ENCODE measurements at regions not wholly inside any gene's neighbourhood (a gene's known extent, or its start where the extent isn't known, plus 50 kb on each side); places are given as distances from the start of the nearest gene placed in this dataset.

GRCh38 chr2:217451666-217452065 lies 551.1 kb downstream of the TNS1 start:
- H3K36me3 ChIP-seq (replicated peaks in 1 of 2; ENCODE audit: control extremely low read depth in 1 of 2, control insufficient read depth in 1 of 2, extremely low read depth in 1 of 2, insufficient read depth in 2 of 2, low read length in 1 of 2), result no peaks in the 10 kb centered on the region
- WGBS (ENCODE audit: insufficient coverage), result 67% methylated on average over 3 of the region's 3 CpGs
- ATAC-seq (ENCODE audit: low read depth) (no peak), DNase-seq (no peak)
- no peaks in the 10 kb centered on the region for H4K20me1 ChIP-seq (ENCODE audit: control insufficient read depth, insufficient read depth, low read length, poor library complexity, severe bottlenecking)
- H3K9me3 ChIP-seq (ENCODE audit: control extremely low read depth in 1 of 3, control insufficient read depth in 2 of 3, insufficient read depth in 1 of 3, low read length in 2 of 3), result no peaks in the 10 kb centered on the region
- H3K9ac ChIP-seq (ENCODE audit: low read length), result no peak overlapping the region
- no peak overlapping the region for H3K4me3 ChIP-seq (ENCODE audit: control extremely low read depth in 1 of 5, extremely low read depth in 1 of 5, insufficient read depth in 1 of 5, low read depth in 2 of 5, low read length in 4 of 5)
- Mint-ChIP-seq H3K27ac (no peak overlapping the region), H3K27me3 (no peaks in the 10 kb centered on the region), H3K4me1 (no peaks in the 10 kb centered on the region), H3K9me3 (ENCODE audit: insufficient read depth) (no peaks in the 10 kb centered on the region), H3K4me3 (no peak overlapping the region)
- H3K4me2 ChIP-seq (replicated peaks; ENCODE audit: low read depth, low read length, poor library complexity, severe bottlenecking), result no peak overlapping the region
- no peaks in the 10 kb centered on the region for H3K79me2 ChIP-seq (ENCODE audit: control insufficient read depth, insufficient read depth, low read length)
- no peak overlapping the region for H3K27ac ChIP-seq (ENCODE audit: low read length in 2 of 2)
- no peak overlapping the region for H2AFZ ChIP-seq (ENCODE audit: insufficient read depth, low read depth, low read length, poor library complexity, severe bottlenecking)
- POLR2A ChIA-PET, result no interaction called here
- CTCF ChIA-PET, result no interaction called here
- H3K4me1 ChIP-seq (ENCODE audit: control insufficient read depth in 2 of 2, insufficient read depth in 2 of 2, low read length in 2 of 2), result no peaks in the 10 kb centered on the region
- intact Hi-C loops (cut with micrococcal nuclease), result no loop called here
- H3K27me3 ChIP-seq (replicated peaks in 1 of 4; ENCODE audit: control extremely low read depth in 1 of 4, control insufficient read depth in 3 of 4, insufficient read depth in 4 of 4, low read length in 3 of 4), result peaks cover 0 to 3% (median 0%) of the 10 kb centered on the region in 4 experiments
- no peak for TF ChIP-seq EZH2 (IDR thresholded peaks at IDR 0.05; ENCODE audit: borderline replicate concordance, insufficient read depth, low read depth, low read length, poor library complexity, severe bottlenecking)
- no peak for TF ChIP-seq CTCF (IDR thresholded peaks at IDR 0.05)

GRCh38 chr2:217449444-217449843 lies 553.4 kb downstream of the TNS1 start:
- Histone ChIP-seq H3K9me3 (ENCODE audit: control extremely low read depth in 1 of 3, control insufficient read depth in 2 of 3, insufficient read depth in 1 of 3, low read length in 2 of 3) (no peaks in the 10 kb centered on the region), H3K36me3 (replicated peaks in 1 of 2; ENCODE audit: control extremely low read depth in 1 of 2, control insufficient read depth in 1 of 2, extremely low read depth in 1 of 2, insufficient read depth in 2 of 2, low read length in 1 of 2) (no peaks in the 10 kb centered on the region), H3K27me3 (replicated peaks in 1 of 4; ENCODE audit: control extremely low read depth in 1 of 4, control insufficient read depth in 3 of 4, insufficient read depth in 4 of 4, low read length in 3 of 4) (peaks cover 0 to 3% (median under 1%) of the 10 kb centered on the region in 4 experiments), H2AFZ (ENCODE audit: insufficient read depth, low read depth, low read length, poor library complexity, severe bottlenecking) (no peak overlapping the region), H3K4me2 (replicated peaks; ENCODE audit: low read depth, low read length, poor library complexity, severe bottlenecking) (no peak overlapping the region), H3K4me3 (ENCODE audit: control extremely low read depth in 1 of 5, extremely low read depth in 1 of 5, insufficient read depth in 1 of 5, low read depth in 2 of 5, low read length in 4 of 5) (no peak overlapping the region), H4K20me1 (ENCODE audit: control insufficient read depth, insufficient read depth, low read length, poor library complexity, severe bottlenecking) (no peaks in the 10 kb centered on the region), H3K27ac (ENCODE audit: low read length in 2 of 2) (no peak overlapping the region), H3K79me2 (ENCODE audit: control insufficient read depth, insufficient read depth, low read length) (no peaks in the 10 kb centered on the region), H3K4me1 (ENCODE audit: control insufficient read depth in 2 of 2, insufficient read depth in 2 of 2, low read length in 2 of 2) (no peaks in the 10 kb centered on the region), H3K9ac (ENCODE audit: low read length) (no peak overlapping the region)
- no peaks in the 10 kb centered on the region for H3K4me1 Mint-ChIP-seq
- DNase-seq (no peak), ATAC-seq (ENCODE audit: low read depth) (no peak)
- TF ChIP-seq CTCF (IDR thresholded peaks at IDR 0.05) (no peak), EZH2 (IDR thresholded peaks at IDR 0.05; ENCODE audit: borderline replicate concordance, insufficient read depth, low read depth, low read length, poor library complexity, severe bottlenecking) (no peak)
- no peak overlapping the region for H3K27ac Mint-ChIP-seq
- no peaks in the 10 kb centered on the region for H3K9me3 Mint-ChIP-seq (ENCODE audit: insufficient read depth)
- CTCF ChIA-PET, result no interaction called here
- POLR2A ChIA-PET, result no interaction called here
- 83% methylated on average over 8 of the region's 8 CpGs for WGBS (ENCODE audit: insufficient coverage)
- no peak overlapping the region for H3K4me3 Mint-ChIP-seq
- H3K27me3 Mint-ChIP-seq, result peaks cover 3% of the 10 kb centered on the region
- intact Hi-C loops (cut with micrococcal nuclease), result no loop called here
